GM23338 (cell line): ENCODE measurements at regions not wholly inside any gene's neighbourhood (a gene's known extent, or its start where the extent isn't known, plus 50 kb on each side); places are given as distances from the start of the nearest gene placed in this dataset.

Experiments
- EZH2phosphoT487 ChIP-seq: fragments of 200-600 bp; sonication (generic); IDR thresholded peaks from one replicate; pipeline ENCODE4 v1.8.1; 2018; ENCODE audit warnings: antibody characterized with exemption; ENCODE audit not compliant: unreplicated experiment
- TF ChIP-seq, protein P1 (sequence below), 2 experiments: fragments of 200-600 bp in 1 of 2; sonication (generic) in 1 of 2; conservative IDR thresholded peaks; 2 replicates each; pipeline versions ENCODE4 v1.5.1 to v1.6.1; 2016 to 2017; ENCODE audit warnings: antibody characterized with exemption in 2 of 2, low read depth in 2 of 2, mild to moderate bottlenecking in 2 of 2, moderate library complexity in 1 of 2

DNA sequence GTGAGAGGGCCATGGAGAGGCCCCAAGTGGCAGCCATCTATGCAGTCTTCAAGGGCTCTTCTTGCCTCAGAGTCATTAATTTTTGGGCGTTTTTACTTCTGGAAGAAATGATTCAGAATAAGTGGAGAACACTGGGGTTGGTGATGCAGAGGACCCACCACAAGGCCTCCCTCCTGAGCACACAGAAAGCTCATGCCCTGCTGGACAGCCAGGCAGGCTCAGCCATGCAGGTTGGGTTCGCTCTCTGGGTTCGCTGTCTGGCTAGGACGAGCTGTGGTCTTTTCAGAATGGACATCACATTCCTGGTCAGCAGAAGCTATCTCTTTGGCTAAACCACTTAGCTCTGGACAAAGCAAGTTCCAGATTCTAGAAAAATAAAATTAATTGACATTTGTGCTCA lies 480.8 kb downstream of the RPS24 start:
- no peak for TF ChIP-seq EZH2phosphoT487
- TF ChIP-seq, protein P1, sequence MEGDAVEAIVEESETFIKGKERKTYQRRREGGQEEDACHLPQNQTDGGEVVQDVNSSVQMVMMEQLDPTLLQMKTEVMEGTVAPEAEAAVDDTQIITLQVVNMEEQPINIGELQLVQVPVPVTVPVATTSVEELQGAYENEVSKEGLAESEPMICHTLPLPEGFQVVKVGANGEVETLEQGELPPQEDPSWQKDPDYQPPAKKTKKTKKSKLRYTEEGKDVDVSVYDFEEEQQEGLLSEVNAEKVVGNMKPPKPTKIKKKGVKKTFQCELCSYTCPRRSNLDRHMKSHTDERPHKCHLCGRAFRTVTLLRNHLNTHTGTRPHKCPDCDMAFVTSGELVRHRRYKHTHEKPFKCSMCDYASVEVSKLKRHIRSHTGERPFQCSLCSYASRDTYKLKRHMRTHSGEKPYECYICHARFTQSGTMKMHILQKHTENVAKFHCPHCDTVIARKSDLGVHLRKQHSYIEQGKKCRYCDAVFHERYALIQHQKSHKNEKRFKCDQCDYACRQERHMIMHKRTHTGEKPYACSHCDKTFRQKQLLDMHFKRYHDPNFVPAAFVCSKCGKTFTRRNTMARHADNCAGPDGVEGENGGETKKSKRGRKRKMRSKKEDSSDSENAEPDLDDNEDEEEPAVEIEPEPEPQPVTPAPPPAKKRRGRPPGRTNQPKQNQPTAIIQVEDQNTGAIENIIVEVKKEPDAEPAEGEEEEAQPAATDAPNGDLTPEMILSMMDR (conservative IDR thresholded peaks at IDR 0.05; ENCODE audit: low read depth in 2 of 2), result no peak
